HepG2 (cell line): ENCODE measurements at regions not wholly inside any gene's neighbourhood (a gene's known extent, or its start where the extent isn't known, plus 50 kb on each side); places are given as distances from the start of the nearest gene placed in this dataset.

Source experiments
- FOSL2 ChIP-seq: sonication (generic); formaldehyde crosslinking; IDR thresholded peaks from 2 replicates; pipeline ENCODE4 v1.4.0; 2020; ENCODE audit warnings: missing genetic modification reagents
- FOXK1 ChIP-seq: sonication (generic); formaldehyde crosslinking; IDR thresholded peaks from 2 replicates; pipeline ENCODE4 v1.4.0; 2020; ENCODE audit warnings: low read depth, missing genetic modification reagents, borderline replicate concordance
- GFI1 ChIP-seq: sonication (generic); formaldehyde crosslinking; IDR thresholded peaks from 2 replicates; pipeline ENCODE4 v1.5.0; 2020; ENCODE audit warnings: missing genetic modification reagents, mild to moderate bottlenecking, borderline replicate concordance
- GZF1 ChIP-seq: sonication (generic); formaldehyde crosslinking; IDR thresholded peaks from 2 replicates; pipeline ENCODE4 v1.5.1; 2020; ENCODE audit warnings: mild to moderate bottlenecking, missing genetic modification reagents
- ISL2 ChIP-seq: sonication (generic); formaldehyde crosslinking; IDR thresholded peaks from 2 replicates; pipeline ENCODE4 v1.5.0; 2020; ENCODE audit warnings: missing genetic modification reagents
- MIER2 ChIP-seq: IDR thresholded peaks from 2 replicates; pipeline ENCODE4 v1.6.1; 2016; ENCODE audit warnings: missing biosample characterization, missing genetic modification reagents
- NR3C1 ChIP-seq: sonication (generic); formaldehyde crosslinking; IDR thresholded peaks from 2 replicates; pipeline ENCODE4 v1.4.0; 2020; ENCODE audit warnings: missing genetic modification reagents
- PHF21A ChIP-seq: sonication (generic); formaldehyde crosslinking; IDR thresholded peaks from 2 replicates; pipeline ENCODE4 v1.5.0; 2020; ENCODE audit warnings: mild to moderate bottlenecking, missing genetic modification reagents
- PHF8 ChIP-seq: sonication (generic); formaldehyde crosslinking; IDR thresholded peaks from 2 replicates; pipeline ENCODE4 v1.5.0; 2020; ENCODE audit warnings: missing genetic modification reagents
- SIX1 ChIP-seq: sonication (generic); formaldehyde crosslinking; IDR thresholded peaks from 2 replicates; pipeline ENCODE4 v1.4.0; 2020; ENCODE audit warnings: missing genetic modification reagents, borderline replicate concordance
- ZNF547 ChIP-seq: sonication (generic); formaldehyde crosslinking; IDR thresholded peaks from 2 replicates; pipeline ENCODE4 v1.5.1; 2020; ENCODE audit warnings: mild to moderate bottlenecking, missing genetic modification reagents
- ZNF589 ChIP-seq: sonication (generic); formaldehyde crosslinking; conservative IDR thresholded peaks from 2 replicates; pipeline ENCODE4 v1.8.0; 2022; ENCODE audit warnings: mild to moderate bottlenecking, moderate library complexity, missing genetic modification reagents
- TF ChIP-seq, protein P1 (sequence below): sonication (generic); formaldehyde crosslinking; IDR thresholded peaks from 2 replicates; pipeline ENCODE4 v1.4.0; 2020; ENCODE audit warnings: missing genetic modification reagents
- TF ChIP-seq, protein P2 (sequence below): sonication (generic); formaldehyde crosslinking; IDR thresholded peaks from 2 replicates; pipeline ENCODE4 v1.9.0; 2022; ENCODE audit warnings: low read depth, missing genetic modification reagents
- TF ChIP-seq, protein P3 (sequence below): sonication (generic); formaldehyde crosslinking; IDR thresholded peaks from 2 replicates; pipeline ENCODE4 v1.4.0; 2020; ENCODE audit warnings: missing genetic modification reagents
- TF ChIP-seq, protein P4 (sequence below): sonication (generic); formaldehyde crosslinking; IDR thresholded peaks from 2 replicates; pipeline ENCODE4 v1.5.1; 2020; ENCODE audit warnings: mild to moderate bottlenecking, missing genetic modification reagents, borderline replicate concordance
- TF ChIP-seq, protein P5 (sequence below): sonication (generic); formaldehyde crosslinking; IDR thresholded peaks from 2 replicates; pipeline ENCODE4 v1.4.0; 2020; ENCODE audit warnings: missing genetic modification reagents, low read depth, mild to moderate bottlenecking, borderline replicate concordance

DNA sequence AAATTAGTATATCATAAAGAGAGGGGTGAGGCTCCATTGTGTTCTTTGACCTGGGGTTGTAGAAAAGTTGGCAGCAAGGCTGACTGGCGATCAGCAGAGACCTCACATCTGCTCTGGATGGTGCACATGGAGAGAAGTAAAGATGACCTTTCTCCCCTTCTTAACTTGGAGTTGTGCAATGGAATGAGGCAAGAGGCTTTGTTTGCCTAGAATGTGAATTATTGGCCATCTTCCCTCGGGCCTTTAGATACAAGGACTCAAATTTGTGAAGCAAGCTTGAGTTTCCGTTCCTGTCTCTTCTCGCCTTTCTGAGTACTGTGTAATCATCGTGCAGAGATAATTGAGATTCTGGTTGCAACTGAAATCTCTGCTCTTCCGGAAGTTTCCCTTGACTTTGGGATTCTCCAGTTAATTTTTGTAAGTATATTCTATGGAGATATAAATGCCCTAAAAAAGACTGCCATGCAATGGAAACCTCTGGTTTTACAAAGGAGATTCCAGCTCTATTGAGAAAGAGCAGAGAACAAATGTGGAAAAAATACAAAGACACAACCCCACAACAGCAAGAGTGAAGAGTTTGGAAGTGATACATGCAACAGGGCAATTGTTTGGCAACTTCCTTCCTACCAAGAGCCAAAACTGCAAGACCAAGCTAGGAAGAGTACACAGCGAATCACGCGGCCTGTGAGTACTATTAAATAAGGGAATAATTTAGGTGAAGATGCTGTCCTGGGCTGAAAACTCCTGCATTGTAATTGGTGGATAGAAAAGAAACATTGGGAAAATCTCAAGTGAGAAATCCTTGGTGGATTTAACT lies 542.3 kb upstream of the NRP1 start (continued):
- TF ChIP-seq NR3C1 (no peak), SIX1 (CRISPR knock-in tag) (no peak), GZF1 (CRISPR knock-in tag) (no peak), ISL2 (CRISPR knock-in tag) (peak; percentile 84), PHF21A (CRISPR knock-in tag) (peak; percentile 74), PHF8 (CRISPR knock-in tag) (0 out of 2 replicates have a peak, but pooled peaks have one; percentile 26), GFI1 (peak; percentile 70), MIER2 (CRISPR knock-in tag) (0 out of 2 replicates have a peak, but pooled peaks have one; percentile 47), ZNF589 (no peak), ZNF547 (no peak), FOSL2 (CRISPR knock-in tag) (peak; percentile 68), FOXK1 (CRISPR knock-in tag) (peak; percentile 52; the same call in 1 of the 2 replicates)
- TF ChIP-seq, protein P1, sequence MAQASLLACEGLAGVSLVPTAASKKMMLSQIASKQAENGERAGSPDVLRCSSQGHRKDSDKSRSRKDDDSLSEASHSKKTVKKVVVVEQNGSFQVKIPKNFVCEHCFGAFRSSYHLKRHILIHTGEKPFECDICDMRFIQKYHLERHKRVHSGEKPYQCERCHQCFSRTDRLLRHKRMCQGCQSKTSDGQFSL (CRISPR knock-in tag): no peak
- TF ChIP-seq, protein P2, sequence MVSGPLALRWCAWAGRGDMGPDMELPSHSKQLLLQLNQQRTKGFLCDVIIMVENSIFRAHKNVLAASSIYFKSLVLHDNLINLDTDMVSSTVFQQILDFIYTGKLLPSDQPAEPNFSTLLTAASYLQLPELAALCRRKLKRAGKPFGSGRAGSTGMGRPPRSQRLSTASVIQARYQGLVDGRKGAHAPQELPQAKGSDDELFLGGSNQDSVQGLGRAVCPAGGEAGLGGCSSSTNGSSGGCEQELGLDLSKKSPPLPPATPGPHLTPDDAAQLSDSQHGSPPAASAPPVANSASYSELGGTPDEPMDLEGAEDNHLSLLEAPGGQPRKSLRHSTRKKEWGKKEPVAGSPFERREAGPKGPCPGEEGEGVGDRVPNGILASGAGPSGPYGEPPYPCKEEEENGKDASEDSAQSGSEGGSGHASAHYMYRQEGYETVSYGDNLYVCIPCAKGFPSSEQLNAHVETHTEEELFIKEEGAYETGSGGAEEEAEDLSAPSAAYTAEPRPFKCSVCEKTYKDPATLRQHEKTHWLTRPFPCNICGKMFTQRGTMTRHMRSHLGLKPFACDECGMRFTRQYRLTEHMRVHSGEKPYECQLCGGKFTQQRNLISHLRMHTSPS (CRISPR knock-in tag): no peak
- TF ChIP-seq, protein P3, sequence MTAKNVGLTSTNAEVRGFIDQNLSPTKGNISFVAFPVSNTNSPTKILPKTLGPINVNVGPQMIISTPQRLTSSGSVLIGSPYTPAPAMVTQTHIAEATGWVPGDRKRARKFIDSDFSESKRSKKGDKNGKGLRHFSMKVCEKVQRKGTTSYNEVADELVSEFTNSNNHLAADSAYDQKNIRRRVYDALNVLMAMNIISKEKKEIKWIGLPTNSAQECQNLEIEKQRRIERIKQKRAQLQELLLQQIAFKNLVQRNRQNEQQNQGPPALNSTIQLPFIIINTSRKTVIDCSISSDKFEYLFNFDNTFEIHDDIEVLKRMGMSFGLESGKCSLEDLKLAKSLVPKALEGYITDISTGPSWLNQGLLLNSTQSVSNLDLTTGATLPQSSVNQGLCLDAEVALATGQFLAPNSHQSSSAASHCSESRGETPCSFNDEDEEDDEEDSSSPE (CRISPR knock-in tag): no peak
- TF ChIP-seq, protein P4, sequence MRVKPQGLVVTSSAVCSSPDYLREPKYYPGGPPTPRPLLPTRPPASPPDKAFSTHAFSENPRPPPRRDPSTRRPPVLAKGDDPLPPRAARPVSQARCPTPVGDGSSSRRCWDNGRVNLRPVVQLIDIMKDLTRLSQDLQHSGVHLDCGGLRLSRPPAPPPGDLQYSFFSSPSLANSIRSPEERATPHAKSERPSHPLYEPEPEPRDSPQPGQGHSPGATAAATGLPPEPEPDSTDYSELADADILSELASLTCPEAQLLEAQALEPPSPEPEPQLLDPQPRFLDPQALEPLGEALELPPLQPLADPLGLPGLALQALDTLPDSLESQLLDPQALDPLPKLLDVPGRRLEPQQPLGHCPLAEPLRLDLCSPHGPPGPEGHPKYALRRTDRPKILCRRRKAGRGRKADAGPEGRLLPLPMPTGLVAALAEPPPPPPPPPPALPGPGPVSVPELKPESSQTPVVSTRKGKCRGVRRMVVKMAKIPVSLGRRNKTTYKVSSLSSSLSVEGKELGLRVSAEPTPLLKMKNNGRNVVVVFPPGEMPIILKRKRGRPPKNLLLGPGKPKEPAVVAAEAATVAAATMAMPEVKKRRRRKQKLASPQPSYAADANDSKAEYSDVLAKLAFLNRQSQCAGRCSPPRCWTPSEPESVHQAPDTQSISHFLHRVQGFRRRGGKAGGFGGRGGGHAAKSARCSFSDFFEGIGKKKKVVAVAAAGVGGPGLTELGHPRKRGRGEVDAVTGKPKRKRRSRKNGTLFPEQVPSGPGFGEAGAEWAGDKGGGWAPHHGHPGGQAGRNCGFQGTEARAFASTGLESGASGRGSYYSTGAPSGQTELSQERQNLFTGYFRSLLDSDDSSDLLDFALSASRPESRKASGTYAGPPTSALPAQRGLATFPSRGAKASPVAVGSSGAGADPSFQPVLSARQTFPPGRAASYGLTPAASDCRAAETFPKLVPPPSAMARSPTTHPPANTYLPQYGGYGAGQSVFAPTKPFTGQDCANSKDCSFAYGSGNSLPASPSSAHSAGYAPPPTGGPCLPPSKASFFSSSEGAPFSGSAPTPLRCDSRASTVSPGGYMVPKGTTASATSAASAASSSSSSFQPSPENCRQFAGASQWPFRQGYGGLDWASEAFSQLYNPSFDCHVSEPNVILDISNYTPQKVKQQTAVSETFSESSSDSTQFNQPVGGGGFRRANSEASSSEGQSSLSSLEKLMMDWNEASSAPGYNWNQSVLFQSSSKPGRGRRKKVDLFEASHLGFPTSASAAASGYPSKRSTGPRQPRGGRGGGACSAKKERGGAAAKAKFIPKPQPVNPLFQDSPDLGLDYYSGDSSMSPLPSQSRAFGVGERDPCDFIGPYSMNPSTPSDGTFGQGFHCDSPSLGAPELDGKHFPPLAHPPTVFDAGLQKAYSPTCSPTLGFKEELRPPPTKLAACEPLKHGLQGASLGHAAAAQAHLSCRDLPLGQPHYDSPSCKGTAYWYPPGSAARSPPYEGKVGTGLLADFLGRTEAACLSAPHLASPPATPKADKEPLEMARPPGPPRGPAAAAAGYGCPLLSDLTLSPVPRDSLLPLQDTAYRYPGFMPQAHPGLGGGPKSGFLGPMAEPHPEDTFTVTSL (CRISPR knock-in tag): peak; percentile 63; the same call in 1 of the 2 replicates
- TF ChIP-seq, protein P5, sequence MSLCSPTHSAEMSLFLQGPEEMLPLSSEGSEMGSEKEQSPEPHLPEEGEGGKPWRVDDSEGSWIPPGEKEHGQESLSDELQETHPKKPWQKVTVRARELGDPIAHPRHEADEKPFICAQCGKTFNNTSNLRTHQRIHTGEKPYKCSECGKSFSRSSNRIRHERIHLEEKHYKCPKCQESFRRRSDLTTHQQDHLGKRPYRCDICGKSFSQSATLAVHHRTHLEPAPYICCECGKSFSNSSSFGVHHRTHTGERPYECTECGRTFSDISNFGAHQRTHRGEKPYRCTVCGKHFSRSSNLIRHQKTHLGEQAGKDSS (CRISPR knock-in tag): no peak
